GM23338 (cell line): ENCODE measurements at regions not wholly inside any gene's neighbourhood (a gene's known extent, or its start where the extent isn't known, plus 50 kb on each side); places are given as distances from the start of the nearest gene placed in this dataset.
A peak's percentile ranks its signal among the peaks of the same experiment; 100 is the strongest.

Experiments
- ATAC-seq: fragments of 200-7000 bp; cut with Tn5 transposase; 3 replicates; pipeline ENCODE4 v1.9.1; 2020
- DNase-seq: peaks from one replicate; pipeline ENCODE4 v3.0.0-alpha.2; 2015; ENCODE audit warnings: low spot score
- H2AFZ ChIP-seq: fragments of 200-600 bp; sonication (generic); 2 replicates; pipeline ENCODE4 v1.8.0; 2016; ENCODE audit warnings: antibody characterized with exemption, mild to moderate bottlenecking, moderate library complexity
- H3F3A ChIP-seq: fragments of 200-600 bp; sonication (generic); replicated peaks from 2 replicates; pipeline ENCODE4 v1.8.0; 2017; ENCODE audit warnings: antibody characterized with exemption, mixed run types, low read depth
- H3K27ac ChIP-seq: fragments of 200-600 bp; sonication (generic); 2 replicates; pipeline ENCODE4 v1.6.1; 2016; ENCODE audit warnings: low read depth
- H3K27me3 ChIP-seq: fragments of 200-600 bp; sonication (generic); 2 replicates; pipeline ENCODE4 v1.8.0; 2016; ENCODE audit warnings: mild to moderate bottlenecking, mixed run types, moderate library complexity; ENCODE audit not compliant: insufficient read depth
- H3K36me3 ChIP-seq: fragments of 200-600 bp; sonication (generic); 2 replicates; pipeline ENCODE4 v1.8.0; 2016; ENCODE audit warnings: mild to moderate bottlenecking; ENCODE audit not compliant: insufficient read depth
- H3K4me1 ChIP-seq: fragments of 200-600 bp; sonication (generic); 2 replicates; pipeline ENCODE4 v1.8.0; 2016; ENCODE audit warnings: mild to moderate bottlenecking, moderate library complexity; ENCODE audit not compliant: insufficient read depth
- H3K4me2 ChIP-seq: fragments of 200-600 bp; sonication (generic); 2 replicates; pipeline ENCODE4 v1.7.1; 2017; ENCODE audit warnings: mixed run types
- H3K4me3 ChIP-seq: fragments of 200-600 bp; sonication (generic); 2 replicates; pipeline ENCODE4 v1.6.1; 2016; ENCODE audit warnings: mixed run types
- H3K79me2 ChIP-seq: fragments of 200-600 bp; sonication (generic); replicated peaks from 2 replicates; pipeline ENCODE4 v1.8.0; 2017; ENCODE audit warnings: mild to moderate bottlenecking; ENCODE audit not compliant: insufficient read depth
- H3K9me2 ChIP-seq: fragments of 200-600 bp; sonication (generic); 2 replicates; pipeline ENCODE4 v1.8.0; 2017; ENCODE audit not compliant: insufficient read depth
- H4K20me1 ChIP-seq: fragments of 200-600 bp; sonication (generic); replicated peaks from 2 replicates; pipeline ENCODE4 v1.8.0; 2017; ENCODE audit warnings: mild to moderate bottlenecking; ENCODE audit not compliant: insufficient read depth
- H3K27ac Mint-ChIP-seq: 2 replicates; pipeline ENCODE4 v1.8.0; 2020; ENCODE audit warnings: inconsistent platforms, mild to moderate bottlenecking, moderate library complexity, mixed read lengths
- H3K27me3 Mint-ChIP-seq: 3 replicates; pipeline ENCODE4 v1.8.0; 2022; ENCODE audit warnings: low read depth, mild to moderate bottlenecking, moderate library complexity, mixed read lengths, inconsistent platforms; ENCODE audit not compliant: insufficient read depth, poor library complexity
- H3K36me3 Mint-ChIP-seq: 3 replicates; pipeline ENCODE4 v1.8.0; 2021; ENCODE audit warnings: low read depth, mild to moderate bottlenecking, inconsistent platforms, moderate library complexity, mixed read lengths
- H3K4me1 Mint-ChIP-seq: 3 replicates; pipeline ENCODE4 v1.8.0; 2020; ENCODE audit warnings: mild to moderate bottlenecking, inconsistent platforms, mixed read lengths
- H3K4me3 Mint-ChIP-seq: 3 replicates; pipeline ENCODE4 v1.8.0; 2021; ENCODE audit warnings: moderate library complexity, mild to moderate bottlenecking, inconsistent platforms, mixed read lengths
- H3K9me3 Mint-ChIP-seq: 3 replicates; pipeline ENCODE4 v1.8.0; 2020; ENCODE audit warnings: moderate library complexity, mild to moderate bottlenecking, inconsistent platforms, mixed read lengths
- CTCF ChIP-seq, 2 experiments: fragments of 200-600 bp in 1 of 2; sonication (generic) in 1 of 2; conservative IDR thresholded peaks; 2 replicates each; pipeline versions ENCODE4 v1.5.1 to v1.6.1; 2016 to 2017; ENCODE audit warnings: antibody characterized with exemption in 2 of 2, low read depth in 2 of 2, mild to moderate bottlenecking in 2 of 2, moderate library complexity in 1 of 2
- JUNB ChIP-seq: IDR thresholded peaks from one replicate; pipeline ENCODE4 v1.6.1; 2016; ENCODE audit warnings: antibody characterized with exemption; ENCODE audit not compliant: unreplicated experiment
- TF ChIP-seq, protein P1 (sequence below): IDR thresholded peaks from one replicate; pipeline ENCODE4 v1.6.1; 2018; ENCODE audit warnings: antibody characterized with exemption; ENCODE audit not compliant: unreplicated experiment
- TF ChIP-seq, protein P2 (sequence below): IDR thresholded peaks from 2 replicates; pipeline ENCODE4 v1.6.1; 2016; ENCODE audit warnings: antibody characterized with exemption
- TF ChIP-seq, protein P3 (sequence below): fragments of 250-450 bp; sonication (Bioruptor Pico); IDR thresholded peaks from 2 replicates; pipeline ENCODE4 v1.5.0; 2020; ENCODE audit warnings: mild to moderate bottlenecking, moderate library complexity

DNA sequence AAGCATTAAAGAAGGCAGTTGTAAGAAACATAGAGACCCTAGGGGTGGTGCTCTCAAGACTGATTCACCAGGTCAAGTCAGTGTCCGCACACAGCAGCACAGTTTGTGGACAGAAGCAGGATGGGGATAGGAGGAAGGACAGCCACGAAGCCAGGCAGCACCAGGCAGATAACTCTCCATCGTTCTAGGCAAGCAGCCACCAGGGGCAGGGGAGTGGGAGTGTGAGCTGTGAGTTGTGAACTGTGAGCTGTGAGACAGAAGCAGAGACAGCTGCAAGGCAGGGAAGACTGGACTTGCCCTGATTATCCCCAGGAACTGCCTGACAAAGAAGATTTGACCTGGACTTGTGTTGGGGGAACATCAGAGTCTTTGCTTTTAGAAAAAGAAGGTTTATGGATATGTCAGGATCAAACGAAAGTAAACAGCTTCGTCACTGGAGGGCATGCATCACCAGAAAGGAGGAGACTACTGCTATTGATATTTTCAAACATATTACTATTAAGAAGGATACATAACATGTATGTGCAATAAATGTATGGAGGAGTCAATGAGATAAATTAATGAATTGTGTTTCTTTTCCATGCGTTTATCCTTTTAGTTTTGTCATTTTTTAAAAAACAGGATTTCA, 286.1 kb downstream of the IRS2 start:
- Histone ChIP-seq H3K36me3 (no peaks in the 10 kb centered on the region), H3K79me2 (no peaks in the 10 kb centered on the region), H3K9me2 (no peaks in the 10 kb centered on the region), H3K27me3 (no peaks in the 10 kb centered on the region), H4K20me1 (no peaks in the 10 kb centered on the region), H3K4me1 (no peaks in the 10 kb centered on the region), H3K27ac (no peak overlapping the region), H3F3A (no peaks in the 10 kb centered on the region), H3K4me3 (no peak overlapping the region), H3K4me2 (no peak overlapping the region), H2AFZ (peak overlapping the region; percentile 34; the same call in 1 of the 2 replicates)
- DNase-seq (peak; percentile 41), ATAC-seq (peak; percentile 91)
- H3K27me3 Mint-ChIP-seq = peaks cover 8% of the 10 kb centered on the region
- no peaks in the 10 kb centered on the region; the same call in 2 of the 3 replicates for H3K4me1 Mint-ChIP-seq
- no peak overlapping the region for H3K27ac Mint-ChIP-seq
- peaks cover 8% of the 10 kb centered on the region; the same call in 2 of the 3 replicates for H3K9me3 Mint-ChIP-seq
- no peak overlapping the region for H3K4me3 Mint-ChIP-seq
- H3K36me3 Mint-ChIP-seq = no peaks in the 10 kb centered on the region
- 0 out of 4 replicates have a peak, but pooled peaks have one; percentile 14 to 15 for TF ChIP-seq CTCF (conservative IDR thresholded peaks at IDR 0.05; ENCODE audit: low read depth in 2 of 2)
- TF ChIP-seq, protein P1, sequence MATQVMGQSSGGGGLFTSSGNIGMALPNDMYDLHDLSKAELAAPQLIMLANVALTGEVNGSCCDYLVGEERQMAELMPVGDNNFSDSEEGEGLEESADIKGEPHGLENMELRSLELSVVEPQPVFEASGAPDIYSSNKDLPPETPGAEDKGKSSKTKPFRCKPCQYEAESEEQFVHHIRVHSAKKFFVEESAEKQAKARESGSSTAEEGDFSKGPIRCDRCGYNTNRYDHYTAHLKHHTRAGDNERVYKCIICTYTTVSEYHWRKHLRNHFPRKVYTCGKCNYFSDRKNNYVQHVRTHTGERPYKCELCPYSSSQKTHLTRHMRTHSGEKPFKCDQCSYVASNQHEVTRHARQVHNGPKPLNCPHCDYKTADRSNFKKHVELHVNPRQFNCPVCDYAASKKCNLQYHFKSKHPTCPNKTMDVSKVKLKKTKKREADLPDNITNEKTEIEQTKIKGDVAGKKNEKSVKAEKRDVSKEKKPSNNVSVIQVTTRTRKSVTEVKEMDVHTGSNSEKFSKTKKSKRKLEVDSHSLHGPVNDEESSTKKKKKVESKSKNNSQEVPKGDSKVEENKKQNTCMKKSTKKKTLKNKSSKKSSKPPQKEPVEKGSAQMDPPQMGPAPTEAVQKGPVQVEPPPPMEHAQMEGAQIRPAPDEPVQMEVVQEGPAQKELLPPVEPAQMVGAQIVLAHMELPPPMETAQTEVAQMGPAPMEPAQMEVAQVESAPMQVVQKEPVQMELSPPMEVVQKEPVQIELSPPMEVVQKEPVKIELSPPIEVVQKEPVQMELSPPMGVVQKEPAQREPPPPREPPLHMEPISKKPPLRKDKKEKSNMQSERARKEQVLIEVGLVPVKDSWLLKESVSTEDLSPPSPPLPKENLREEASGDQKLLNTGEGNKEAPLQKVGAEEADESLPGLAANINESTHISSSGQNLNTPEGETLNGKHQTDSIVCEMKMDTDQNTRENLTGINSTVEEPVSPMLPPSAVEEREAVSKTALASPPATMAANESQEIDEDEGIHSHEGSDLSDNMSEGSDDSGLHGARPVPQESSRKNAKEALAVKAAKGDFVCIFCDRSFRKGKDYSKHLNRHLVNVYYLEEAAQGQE = no peak

- no peaks in the 10 kb centered on the region for H3F3A ChIP-seq
- H3K4me3 Mint-ChIP-seq = no peak overlapping the region
- no peaks in the 10 kb centered on the region for H3K9me2 ChIP-seq
- no peak overlapping the region for H3K27ac ChIP-seq
- no peak overlapping the region for H2AFZ ChIP-seq
- no peaks in the 10 kb centered on the region; the same call in 2 of the 3 replicates for H3K4me1 Mint-ChIP-seq
- H3K36me3 Mint-ChIP-seq = no peaks in the 10 kb centered on the region
- H3K4me2 ChIP-seq = no peak overlapping the region
- no peak overlapping the region for H3K4me3 ChIP-seq
- DNase-seq (no peak), ATAC-seq (no peak)
- peaks cover 5% of the 10 kb centered on the region for H3K27me3 Mint-ChIP-seq
- no peaks in the 10 kb centered on the region for H3K27me3 ChIP-seq
- H3K9me3 Mint-ChIP-seq = no peaks in the 10 kb centered on the region
- no peaks in the 10 kb centered on the region for H3K79me2 ChIP-seq
- H4K20me1 ChIP-seq = no peaks in the 10 kb centered on the region
- no peak overlapping the region for H3K27ac Mint-ChIP-seq
- H3K4me1 ChIP-seq = no peaks in the 10 kb centered on the region
- no peaks in the 10 kb centered on the region for H3K36me3 ChIP-seq
- TF ChIP-seq JUNB = no peak
- no peak for TF ChIP-seq CTCF (conservative IDR thresholded peaks at IDR 0.05; ENCODE audit: low read depth in 2 of 2)
- TF ChIP-seq, protein P2, sequence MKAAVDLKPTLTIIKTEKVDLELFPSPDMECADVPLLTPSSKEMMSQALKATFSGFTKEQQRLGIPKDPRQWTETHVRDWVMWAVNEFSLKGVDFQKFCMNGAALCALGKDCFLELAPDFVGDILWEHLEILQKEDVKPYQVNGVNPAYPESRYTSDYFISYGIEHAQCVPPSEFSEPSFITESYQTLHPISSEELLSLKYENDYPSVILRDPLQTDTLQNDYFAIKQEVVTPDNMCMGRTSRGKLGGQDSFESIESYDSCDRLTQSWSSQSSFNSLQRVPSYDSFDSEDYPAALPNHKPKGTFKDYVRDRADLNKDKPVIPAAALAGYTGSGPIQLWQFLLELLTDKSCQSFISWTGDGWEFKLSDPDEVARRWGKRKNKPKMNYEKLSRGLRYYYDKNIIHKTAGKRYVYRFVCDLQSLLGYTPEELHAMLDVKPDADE = no peak
- TF ChIP-seq, protein P3, sequence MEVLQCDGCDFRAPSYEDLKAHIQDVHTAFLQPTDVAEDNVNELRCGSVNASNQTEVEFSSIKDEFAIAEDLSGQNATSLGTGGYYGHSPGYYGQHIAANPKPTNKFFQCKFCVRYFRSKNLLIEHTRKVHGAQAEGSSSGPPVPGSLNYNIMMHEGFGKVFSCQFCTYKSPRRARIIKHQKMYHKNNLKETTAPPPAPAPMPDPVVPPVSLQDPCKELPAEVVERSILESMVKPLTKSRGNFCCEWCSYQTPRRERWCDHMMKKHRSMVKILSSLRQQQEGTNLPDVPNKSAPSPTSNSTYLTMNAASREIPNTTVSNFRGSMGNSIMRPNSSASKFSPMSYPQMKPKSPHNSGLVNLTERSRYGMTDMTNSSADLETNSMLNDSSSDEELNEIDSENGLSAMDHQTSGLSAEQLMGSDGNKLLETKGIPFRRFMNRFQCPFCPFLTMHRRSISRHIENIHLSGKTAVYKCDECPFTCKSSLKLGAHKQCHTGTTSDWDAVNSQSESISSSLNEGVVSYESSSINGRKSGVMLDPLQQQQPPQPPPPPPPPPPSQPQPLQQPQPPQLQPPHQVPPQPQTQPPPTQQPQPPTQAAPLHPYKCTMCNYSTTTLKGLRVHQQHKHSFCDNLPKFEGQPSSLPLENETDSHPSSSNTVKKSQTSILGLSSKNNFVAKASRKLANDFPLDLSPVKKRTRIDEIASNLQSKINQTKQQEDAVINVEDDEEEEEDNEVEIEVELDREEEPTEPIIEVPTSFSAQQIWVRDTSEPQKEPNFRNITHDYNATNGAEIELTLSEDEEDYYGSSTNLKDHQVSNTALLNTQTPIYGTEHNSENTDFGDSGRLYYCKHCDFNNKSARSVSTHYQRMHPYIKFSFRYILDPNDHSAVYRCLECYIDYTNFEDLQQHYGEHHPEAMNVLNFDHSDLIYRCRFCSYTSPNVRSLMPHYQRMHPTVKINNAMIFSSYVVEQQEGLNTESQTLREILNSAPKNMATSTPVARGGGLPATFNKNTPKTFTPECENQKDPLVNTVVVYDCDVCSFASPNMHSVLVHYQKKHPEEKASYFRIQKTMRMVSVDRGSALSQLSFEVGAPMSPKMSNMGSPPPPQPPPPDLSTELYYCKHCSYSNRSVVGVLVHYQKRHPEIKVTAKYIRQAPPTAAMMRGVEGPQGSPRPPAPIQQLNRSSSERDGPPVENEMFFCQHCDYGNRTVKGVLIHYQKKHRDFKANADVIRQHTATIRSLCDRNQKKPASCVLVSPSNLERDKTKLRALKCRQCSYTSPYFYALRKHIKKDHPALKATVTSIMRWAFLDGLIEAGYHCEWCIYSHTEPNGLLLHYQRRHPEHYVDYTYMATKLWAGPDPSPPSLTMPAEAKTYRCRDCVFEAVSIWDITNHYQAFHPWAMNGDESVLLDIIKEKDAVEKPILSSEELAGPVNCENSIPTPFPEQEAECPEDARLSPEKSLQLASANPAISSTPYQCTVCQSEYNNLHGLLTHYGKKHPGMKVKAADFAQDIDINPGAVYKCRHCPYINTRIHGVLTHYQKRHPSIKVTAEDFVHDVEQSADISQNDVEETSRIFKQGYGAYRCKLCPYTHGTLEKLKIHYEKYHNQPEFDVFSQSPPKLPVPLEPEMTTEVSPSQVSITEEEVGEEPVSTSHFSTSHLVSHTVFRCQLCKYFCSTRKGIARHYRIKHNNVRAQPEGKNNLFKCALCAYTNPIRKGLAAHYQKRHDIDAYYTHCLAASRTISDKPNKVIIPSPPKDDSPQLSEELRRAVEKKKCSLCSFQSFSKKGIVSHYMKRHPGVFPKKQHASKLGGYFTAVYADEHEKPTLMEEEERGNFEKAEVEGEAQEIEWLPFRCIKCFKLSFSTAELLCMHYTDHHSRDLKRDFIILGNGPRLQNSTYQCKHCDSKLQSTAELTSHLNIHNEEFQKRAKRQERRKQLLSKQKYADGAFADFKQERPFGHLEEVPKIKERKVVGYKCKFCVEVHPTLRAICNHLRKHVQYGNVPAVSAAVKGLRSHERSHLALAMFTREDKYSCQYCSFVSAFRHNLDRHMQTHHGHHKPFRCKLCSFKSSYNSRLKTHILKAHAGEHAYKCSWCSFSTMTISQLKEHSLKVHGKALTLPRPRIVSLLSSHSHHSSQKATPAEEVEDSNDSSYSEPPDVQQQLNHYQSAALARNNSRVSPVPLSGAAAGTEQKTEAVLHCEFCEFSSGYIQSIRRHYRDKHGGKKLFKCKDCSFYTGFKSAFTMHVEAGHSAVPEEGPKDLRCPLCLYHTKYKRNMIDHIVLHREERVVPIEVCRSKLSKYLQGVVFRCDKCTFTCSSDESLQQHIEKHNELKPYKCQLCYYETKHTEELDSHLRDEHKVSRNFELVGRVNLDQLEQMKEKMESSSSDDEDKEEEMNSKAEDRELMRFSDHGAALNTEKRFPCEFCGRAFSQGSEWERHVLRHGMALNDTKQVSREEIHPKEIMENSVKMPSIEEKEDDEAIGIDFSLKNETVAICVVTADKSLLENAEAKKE (CRISPR knock-in tag) = no peak
Observed at GRCh38 chr13:109497917-109498316, 288.5 kb downstream of the IRS2 start.
